ENCODE measurements at regions not wholly inside any gene's neighbourhood (a gene's known extent, or its start where the extent isn't known, plus 50 kb on each side); places are given as distances from the start of the nearest gene placed in this dataset.

DNA sequence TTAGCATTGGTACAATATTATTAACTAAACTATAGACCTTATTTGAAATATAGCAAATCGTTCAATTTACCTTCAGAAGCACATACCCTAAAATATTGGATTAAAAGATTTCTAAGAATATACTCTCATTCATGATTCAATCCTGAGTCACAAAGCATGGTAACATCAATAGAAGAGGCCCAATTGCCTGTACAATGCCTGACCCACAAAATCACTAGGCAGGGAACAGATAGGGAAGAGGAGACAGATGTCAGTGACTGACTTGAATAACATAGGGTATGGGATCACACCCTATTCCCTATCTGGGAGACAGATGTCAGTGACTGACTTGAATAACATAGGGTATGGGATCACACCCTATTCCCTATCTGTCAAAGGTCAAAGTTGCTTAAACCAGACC, 611.6 kb upstream of the VRK2 start:
- Histone ChIP-seq H3K27me3 (ENCODE audit: control insufficient read depth in 1 of 2, insufficient read depth in 2 of 2, low read length in 2 of 2) (no peaks in the 10 kb centered on the region), H3K36me3 (ENCODE audit: control insufficient read depth in 2 of 2, insufficient read depth in 2 of 2, low read length in 2 of 2) (no peaks in the 10 kb centered on the region), H3K27ac (ENCODE audit: low read length) (no peak overlapping the region), H3K4me1 (ENCODE audit: control insufficient read depth, insufficient read depth, low read length) (no peaks in the 10 kb centered on the region), H3K9ac (ENCODE audit: low read length in 2 of 2) (no peak overlapping the region), H3K4me3 (ENCODE audit: low read length in 2 of 2) (no peak overlapping the region), H3K9me3 (ENCODE audit: control insufficient read depth in 2 of 2, low read length in 2 of 2) (no peaks in the 10 kb centered on the region)

DNA sequence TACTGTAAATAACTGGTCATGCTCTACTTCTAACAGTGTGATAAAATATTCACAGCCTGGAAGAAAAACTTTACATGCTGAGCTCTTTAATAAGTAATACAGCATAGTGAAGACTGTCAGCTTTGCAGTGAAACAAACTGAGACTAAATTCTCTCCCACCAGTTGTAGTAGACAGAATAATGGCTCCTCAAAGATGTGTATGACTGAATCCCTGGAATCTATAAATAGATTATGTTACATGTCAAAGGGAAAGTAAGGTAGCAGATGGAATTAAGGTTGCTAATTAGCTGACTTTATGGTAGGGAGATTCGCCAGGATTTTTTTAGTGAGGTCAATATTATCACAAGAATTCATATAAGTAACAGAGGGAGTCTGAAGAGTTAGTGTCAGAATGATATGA, 609.5 kb upstream of the VRK2 start:
- H3K36me3 ChIP-seq (ENCODE audit: control insufficient read depth in 2 of 2, insufficient read depth in 2 of 2, low read length in 2 of 2) = no peaks in the 10 kb centered on the region
- H3K27ac ChIP-seq (ENCODE audit: low read length) = no peak overlapping the region
- H3K27me3 ChIP-seq (ENCODE audit: control insufficient read depth in 1 of 2, insufficient read depth in 2 of 2, low read length in 2 of 2) = no peaks in the 10 kb centered on the region
- no peak overlapping the region for H3K4me3 ChIP-seq (ENCODE audit: low read length in 2 of 2)
- H3K4me1 ChIP-seq (ENCODE audit: control insufficient read depth, insufficient read depth, low read length) = no peaks in the 10 kb centered on the region
- no peaks in the 10 kb centered on the region for H3K9me3 ChIP-seq (ENCODE audit: control insufficient read depth in 2 of 2, low read length in 2 of 2)
- H3K9ac ChIP-seq (ENCODE audit: low read length in 2 of 2) = no peak overlapping the region

- no peaks in the 10 kb centered on the region for H3K36me3 ChIP-seq (ENCODE audit: control insufficient read depth in 2 of 2, insufficient read depth in 2 of 2, low read length in 2 of 2)
- no peaks in the 10 kb centered on the region for H3K27me3 ChIP-seq (ENCODE audit: control insufficient read depth in 1 of 2, insufficient read depth in 2 of 2, low read length in 2 of 2)
- no peak overlapping the region for H3K27ac ChIP-seq (ENCODE audit: low read length)
- H3K4me1 ChIP-seq (ENCODE audit: control insufficient read depth, insufficient read depth, low read length) = no peaks in the 10 kb centered on the region
- H3K9me3 ChIP-seq (ENCODE audit: control insufficient read depth in 2 of 2, low read length in 2 of 2) = no peaks in the 10 kb centered on the region
- H3K9ac ChIP-seq (ENCODE audit: low read length in 2 of 2) = no peak overlapping the region
- H3K4me3 ChIP-seq (ENCODE audit: low read length in 2 of 2) = no peak overlapping the region
These were observed 606.2 kb upstream of the VRK2 start for GRCh38 chr2:57440437-57440836.

- H3K9me3 ChIP-seq (ENCODE audit: control insufficient read depth in 2 of 2, low read length in 2 of 2) = no peaks in the 10 kb centered on the region
- no peak overlapping the region for H3K9ac ChIP-seq (ENCODE audit: low read length in 2 of 2)
- no peaks in the 10 kb centered on the region for H3K4me1 ChIP-seq (ENCODE audit: control insufficient read depth, insufficient read depth, low read length)
- H3K27ac ChIP-seq (ENCODE audit: low read length) = no peak overlapping the region
- no peaks in the 10 kb centered on the region for H3K27me3 ChIP-seq (ENCODE audit: control insufficient read depth in 1 of 2, insufficient read depth in 2 of 2, low read length in 2 of 2)
- H3K36me3 ChIP-seq (ENCODE audit: control insufficient read depth in 2 of 2, insufficient read depth in 2 of 2, low read length in 2 of 2) = no peaks in the 10 kb centered on the region
- H3K4me3 ChIP-seq (ENCODE audit: low read length in 2 of 2) = no peak overlapping the region
These were observed 603.5 kb upstream of the VRK2 start for GRCh38 chr2:57443086-57443485.

GRCh38 chr2:57443973-57444521, 602.6 kb upstream of the VRK2 start:
- H3K9ac ChIP-seq (ENCODE audit: low read length in 2 of 2) = no peak overlapping the region
- no peaks in the 10 kb centered on the region for H3K27me3 ChIP-seq (ENCODE audit: control insufficient read depth in 1 of 2, insufficient read depth in 2 of 2, low read length in 2 of 2)
- no peaks in the 10 kb centered on the region for H3K36me3 ChIP-seq (ENCODE audit: control insufficient read depth in 2 of 2, insufficient read depth in 2 of 2, low read length in 2 of 2)
- no peak overlapping the region for H3K4me3 ChIP-seq (ENCODE audit: low read length in 2 of 2)
- H3K4me1 ChIP-seq (ENCODE audit: control insufficient read depth, insufficient read depth, low read length) = no peaks in the 10 kb centered on the region
- H3K9me3 ChIP-seq (ENCODE audit: control insufficient read depth in 2 of 2, low read length in 2 of 2) = no peaks in the 10 kb centered on the region
- no peak overlapping the region for H3K27ac ChIP-seq (ENCODE audit: low read length)

DNA sequence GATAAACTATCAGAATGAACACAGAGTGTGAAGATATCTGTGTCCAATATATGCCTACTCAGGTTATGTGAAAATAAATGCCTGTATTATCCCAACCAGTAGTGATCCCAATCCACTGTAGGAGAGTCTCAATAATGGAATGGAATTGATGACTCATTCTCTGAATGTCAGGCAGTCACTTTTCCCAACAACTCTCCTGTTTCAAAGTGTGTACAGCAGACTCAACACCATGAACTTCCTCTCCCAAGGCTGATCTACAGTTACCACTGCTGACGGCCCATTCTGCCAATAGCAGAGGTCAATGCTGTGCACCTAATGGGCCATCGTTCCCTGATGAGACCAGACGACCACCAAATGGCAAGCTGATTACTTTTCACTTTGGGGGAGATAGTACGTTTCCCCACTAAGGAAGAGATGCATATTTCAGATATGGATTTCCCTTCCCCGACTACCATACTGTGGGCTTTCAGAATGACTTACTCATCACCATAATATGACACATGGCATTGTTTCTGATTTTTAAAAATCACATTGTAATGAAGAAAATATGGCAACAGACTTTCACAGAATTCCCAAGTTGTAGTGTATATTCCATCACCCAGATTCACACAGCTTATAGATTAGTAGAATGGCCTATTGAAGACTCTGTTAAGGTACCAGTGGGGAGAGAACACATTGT, 601.7 kb upstream of the VRK2 start:
- Histone ChIP-seq H3K36me3 (ENCODE audit: control insufficient read depth in 2 of 2, insufficient read depth in 2 of 2, low read length in 2 of 2) (no peaks in the 10 kb centered on the region), H3K4me1 (ENCODE audit: control insufficient read depth, insufficient read depth, low read length) (no peaks in the 10 kb centered on the region), H3K27me3 (ENCODE audit: control insufficient read depth in 1 of 2, insufficient read depth in 2 of 2, low read length in 2 of 2) (no peaks in the 10 kb centered on the region), H3K9ac (ENCODE audit: low read length in 2 of 2) (no peak overlapping the region), H3K4me3 (ENCODE audit: low read length in 2 of 2) (no peak overlapping the region), H3K27ac (ENCODE audit: low read length) (no peak overlapping the region), H3K9me3 (ENCODE audit: control insufficient read depth in 2 of 2, low read length in 2 of 2) (no peaks in the 10 kb centered on the region)

- H3K4me1 ChIP-seq (ENCODE audit: control insufficient read depth, insufficient read depth, low read length) = no peaks in the 10 kb centered on the region
- no peaks in the 10 kb centered on the region for H3K27me3 ChIP-seq (ENCODE audit: control insufficient read depth in 1 of 2, insufficient read depth in 2 of 2, low read length in 2 of 2)
- no peak overlapping the region for H3K4me3 ChIP-seq (ENCODE audit: low read length in 2 of 2)
- no peaks in the 10 kb centered on the region for H3K9me3 ChIP-seq (ENCODE audit: control insufficient read depth in 2 of 2, low read length in 2 of 2)
- no peak overlapping the region for H3K27ac ChIP-seq (ENCODE audit: low read length)
- H3K36me3 ChIP-seq (ENCODE audit: control insufficient read depth in 2 of 2, insufficient read depth in 2 of 2, low read length in 2 of 2) = no peaks in the 10 kb centered on the region
- H3K9ac ChIP-seq (ENCODE audit: low read length in 2 of 2) = no peak overlapping the region
These were observed 597.8 kb upstream of the VRK2 start for GRCh38 chr2:57448816-57449215.

GRCh38 chr2:57450170-57450569, 596.4 kb upstream of the VRK2 start:
- Histone ChIP-seq H3K4me1 (ENCODE audit: control insufficient read depth, insufficient read depth, low read length) (no peaks in the 10 kb centered on the region), H3K27me3 (ENCODE audit: control insufficient read depth in 1 of 2, insufficient read depth in 2 of 2, low read length in 2 of 2) (no peaks in the 10 kb centered on the region), H3K4me3 (ENCODE audit: low read length in 2 of 2) (no peak overlapping the region), H3K27ac (ENCODE audit: low read length) (no peak overlapping the region), H3K9me3 (ENCODE audit: control insufficient read depth in 2 of 2, low read length in 2 of 2) (no peaks in the 10 kb centered on the region), H3K9ac (ENCODE audit: low read length in 2 of 2) (no peak overlapping the region), H3K36me3 (ENCODE audit: control insufficient read depth in 2 of 2, insufficient read depth in 2 of 2, low read length in 2 of 2) (no peaks in the 10 kb centered on the region)

GRCh38 chr2:57452634-57453033, 594.0 kb upstream of the VRK2 start:
- H3K27me3 ChIP-seq (ENCODE audit: control insufficient read depth in 1 of 2, insufficient read depth in 2 of 2, low read length in 2 of 2) = no peaks in the 10 kb centered on the region
- H3K9ac ChIP-seq (ENCODE audit: low read length in 2 of 2) = no peak overlapping the region
- H3K36me3 ChIP-seq (ENCODE audit: control insufficient read depth in 2 of 2, insufficient read depth in 2 of 2, low read length in 2 of 2) = no peaks in the 10 kb centered on the region
- H3K9me3 ChIP-seq (ENCODE audit: control insufficient read depth in 2 of 2, low read length in 2 of 2) = no peaks in the 10 kb centered on the region
- no peak overlapping the region for H3K4me3 ChIP-seq (ENCODE audit: low read length in 2 of 2)
- no peak overlapping the region for H3K27ac ChIP-seq (ENCODE audit: low read length)
- no peaks in the 10 kb centered on the region for H3K4me1 ChIP-seq (ENCODE audit: control insufficient read depth, insufficient read depth, low read length)

- H3K27me3 ChIP-seq (ENCODE audit: control insufficient read depth in 1 of 2, insufficient read depth in 2 of 2, low read length in 2 of 2) = no peaks in the 10 kb centered on the region
- no peak overlapping the region for H3K4me3 ChIP-seq (ENCODE audit: low read length in 2 of 2)
- H3K9me3 ChIP-seq (ENCODE audit: control insufficient read depth in 2 of 2, low read length in 2 of 2) = no peaks in the 10 kb centered on the region
- no peak overlapping the region for H3K9ac ChIP-seq (ENCODE audit: low read length in 2 of 2)
- H3K4me1 ChIP-seq (ENCODE audit: control insufficient read depth, insufficient read depth, low read length) = no peaks in the 10 kb centered on the region
- H3K36me3 ChIP-seq (ENCODE audit: control insufficient read depth in 2 of 2, insufficient read depth in 2 of 2, low read length in 2 of 2) = no peaks in the 10 kb centered on the region
- H3K27ac ChIP-seq (ENCODE audit: low read length) = no peak overlapping the region
These were observed 592.7 kb upstream of the VRK2 start for GRCh38 chr2:57453945-57454344.

DNA sequence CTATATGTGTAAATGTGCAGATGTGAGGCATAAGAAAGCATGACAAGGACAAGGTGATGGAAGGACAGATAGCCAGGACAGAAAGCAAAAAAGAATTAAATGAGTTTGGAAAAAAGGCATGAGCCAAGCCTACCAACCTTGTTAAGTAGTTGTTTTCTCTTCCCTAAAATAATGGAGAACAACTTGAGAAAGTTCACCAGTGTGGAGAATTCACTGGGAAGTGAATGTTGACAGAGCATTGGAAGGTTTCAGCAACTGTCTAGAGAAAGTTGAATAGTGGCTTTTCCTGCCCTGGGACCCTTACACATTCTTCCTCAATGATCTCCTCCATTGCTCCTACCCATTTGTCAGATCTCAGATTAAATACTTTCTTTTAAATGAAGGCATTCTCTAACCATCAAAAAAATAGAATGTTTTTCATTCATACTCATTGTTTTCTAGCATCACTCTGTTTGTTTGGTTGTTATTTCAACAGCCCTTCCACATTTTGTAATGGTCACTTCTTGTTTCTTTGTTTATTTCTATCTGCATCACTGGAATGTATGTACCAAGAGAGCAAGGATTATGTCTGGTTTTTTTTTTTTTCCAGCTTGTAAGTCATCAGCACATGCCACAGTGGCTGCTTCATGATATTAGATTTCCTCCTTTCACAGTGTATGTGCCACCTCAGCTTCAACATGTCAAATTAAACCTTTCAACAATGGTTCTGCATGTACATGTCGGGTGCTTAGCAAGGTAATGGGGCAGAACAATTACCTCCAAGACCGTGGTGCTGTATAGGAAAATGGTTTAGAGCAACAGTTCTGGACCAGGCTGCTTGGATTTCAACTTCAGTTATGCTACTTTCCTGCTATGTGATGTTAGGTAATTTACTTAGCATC, 586.0 kb upstream of the VRK2 start:
- H3K27me3 ChIP-seq (ENCODE audit: control insufficient read depth in 1 of 2, insufficient read depth in 2 of 2, low read length in 2 of 2) = no peaks in the 10 kb centered on the region
- H3K4me1 ChIP-seq (ENCODE audit: control insufficient read depth, insufficient read depth, low read length) = no peaks in the 10 kb centered on the region

More for the DNA sequence above, 586.0 kb upstream of the VRK2 start:
- Histone ChIP-seq H3K4me3 (ENCODE audit: low read length in 2 of 2) (no peak overlapping the region), H3K9me3 (ENCODE audit: control insufficient read depth in 2 of 2, low read length in 2 of 2) (no peaks in the 10 kb centered on the region), H3K9ac (ENCODE audit: low read length in 2 of 2) (no peak overlapping the region), H3K36me3 (ENCODE audit: control insufficient read depth in 2 of 2, insufficient read depth in 2 of 2, low read length in 2 of 2) (no peaks in the 10 kb centered on the region), H3K27ac (ENCODE audit: low read length) (no peak overlapping the region)

Data from stomach smooth muscle (tissue), 2 donors.